Thyroid gland (tissue), 4 donors: ENCODE measurements at regions not wholly inside any gene's neighbourhood (a gene's known extent, or its start where the extent isn't known, plus 50 kb on each side); places are given as distances from the start of the nearest gene placed in this dataset.

Source experiments
- DNase-seq, 2 donors: peaks; one replicate each; pipeline ENCODE4 v3.0.0-alpha.2; 2019
- H3K27ac ChIP-seq, 3 donors: fragments of 200-600 bp; sonication (generic); 1 replicate in 2 of 3; 2 replicates in 1 of 3; pipeline ENCODE4 v1.5.1; 2016 to 2019; ENCODE audit warnings: mild to moderate bottlenecking in 1 of 3, moderate library complexity in 1 of 3
- H3K27me3 ChIP-seq: fragments of 200-600 bp; sonication (generic); one replicate; pipeline ENCODE4 v1.5.1; 2019
- H3K36me3 ChIP-seq, 2 donors: fragments of 200-600 bp; sonication (generic); one replicate each; pipeline ENCODE4 v1.5.1; 2016 to 2019
- H3K4me1 ChIP-seq, 2 donors: fragments of 200-600 bp; sonication (generic); one replicate each; pipeline ENCODE4 v1.5.1; 2017 to 2019
- H3K4me3 ChIP-seq, 3 donors: fragments of 200-600 bp; sonication (generic); replicated peaks in 1 of 3; 1 replicate in 2 of 3; 2 replicates in 1 of 3; pipeline ENCODE4 v1.5.1; 2016; ENCODE audit warnings: mild to moderate bottlenecking in 1 of 3
- H3K9me3 ChIP-seq: fragments of 200-600 bp; sonication (generic); one replicate; pipeline ENCODE4 v1.5.1; 2017
- POLR2A ChIP-seq, 2 donors: fragments of 450-650 bp; IDR thresholded peaks; one replicate each; pipeline ENCODE4 v1.6.1; 2017; ENCODE audit warnings: antibody characterized with exemption in 2 of 2, mild to moderate bottlenecking in 2 of 2, moderate library complexity in 1 of 2
- WGBS, 2 donors: methylation state at CpG; one replicate each; pipeline ENCODE4 v1.1.5; 2017; 5-methylcytosine and 5-hydroxymethylcytosine counted together
- intact Hi-C: fragments of 100-400 bp; cut with DNase I; formaldehyde crosslinking; loops from one replicate; pipeline ENCODE4 v1.15.1; 2023
- TF ChIP-seq, protein P1 (sequence below), 6 experiments: fragments of 200-600 bp in 3 of 6; fragments of 450-650 bp in 3 of 6; sonication (generic) in 3 of 6; IDR thresholded peaks; one replicate each; pipeline ENCODE4 v1.5.1; 2016 to 2019; ENCODE audit warnings: antibody characterized with exemption in 6 of 6, mild to moderate bottlenecking in 2 of 6, inconsistent platforms in 1 of 6, moderate library complexity in 1 of 6

DNA sequence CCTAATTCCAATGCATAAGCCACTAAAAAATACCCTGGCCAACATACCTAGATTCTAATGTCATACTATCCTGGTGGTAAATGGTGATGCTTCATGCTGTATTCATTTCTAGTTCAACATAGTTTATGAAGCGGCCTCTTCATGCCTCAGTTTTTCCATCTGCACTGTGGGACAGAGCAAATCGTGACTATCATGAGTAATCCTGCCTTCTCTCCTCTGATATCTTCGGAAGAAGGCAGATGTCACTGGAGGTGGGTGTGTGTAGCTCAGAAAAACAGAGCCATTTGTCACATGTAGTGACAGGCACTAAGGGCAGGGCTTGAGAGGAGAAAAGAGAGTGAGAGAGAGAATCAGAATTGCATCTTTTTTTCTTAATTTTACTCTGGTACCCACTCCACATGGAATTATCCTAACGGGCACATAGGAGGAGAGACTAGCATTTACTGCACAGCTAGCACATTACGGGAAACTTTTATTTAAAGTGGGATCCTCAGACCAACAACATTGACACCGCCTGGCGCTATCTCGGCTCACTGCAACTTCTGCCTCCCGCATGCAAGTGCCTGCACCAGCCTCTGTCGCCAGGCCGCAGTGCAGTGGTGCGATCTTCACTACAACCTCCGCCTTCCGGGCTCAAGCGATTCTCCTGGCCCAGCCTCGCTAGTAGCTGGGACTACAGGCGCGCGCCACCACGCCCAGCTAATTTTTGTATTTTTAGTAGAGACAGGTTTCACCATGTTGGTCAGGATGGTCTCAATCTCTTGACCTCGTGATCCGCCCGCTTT lies 78.4 kb upstream of the KCNA3 start:
- H3K9me3 ChIP-seq, result no peaks in the 10 kb centered on the region
- TF ChIP-seq, protein P1, sequence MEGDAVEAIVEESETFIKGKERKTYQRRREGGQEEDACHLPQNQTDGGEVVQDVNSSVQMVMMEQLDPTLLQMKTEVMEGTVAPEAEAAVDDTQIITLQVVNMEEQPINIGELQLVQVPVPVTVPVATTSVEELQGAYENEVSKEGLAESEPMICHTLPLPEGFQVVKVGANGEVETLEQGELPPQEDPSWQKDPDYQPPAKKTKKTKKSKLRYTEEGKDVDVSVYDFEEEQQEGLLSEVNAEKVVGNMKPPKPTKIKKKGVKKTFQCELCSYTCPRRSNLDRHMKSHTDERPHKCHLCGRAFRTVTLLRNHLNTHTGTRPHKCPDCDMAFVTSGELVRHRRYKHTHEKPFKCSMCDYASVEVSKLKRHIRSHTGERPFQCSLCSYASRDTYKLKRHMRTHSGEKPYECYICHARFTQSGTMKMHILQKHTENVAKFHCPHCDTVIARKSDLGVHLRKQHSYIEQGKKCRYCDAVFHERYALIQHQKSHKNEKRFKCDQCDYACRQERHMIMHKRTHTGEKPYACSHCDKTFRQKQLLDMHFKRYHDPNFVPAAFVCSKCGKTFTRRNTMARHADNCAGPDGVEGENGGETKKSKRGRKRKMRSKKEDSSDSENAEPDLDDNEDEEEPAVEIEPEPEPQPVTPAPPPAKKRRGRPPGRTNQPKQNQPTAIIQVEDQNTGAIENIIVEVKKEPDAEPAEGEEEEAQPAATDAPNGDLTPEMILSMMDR (IDR thresholded peaks at IDR 0.05), result no peak
- TF ChIP-seq POLR2A (IDR thresholded peaks at IDR 0.05), result no peak
- no peak overlapping the region for H3K4me3 ChIP-seq
- no peaks in the 10 kb centered on the region for H3K36me3 ChIP-seq
- H3K27ac ChIP-seq, result no peak overlapping the region
- intact Hi-C loops, result no loop called here
- H3K27me3 ChIP-seq, result no peaks in the 10 kb centered on the region
- WGBS, 2 donors, result 92 to 93% methylated on average over 23 of the region's 23 CpGs
- DNase-seq, result no peak
- H3K4me1 ChIP-seq, result no peaks in the 10 kb centered on the region

DNA sequence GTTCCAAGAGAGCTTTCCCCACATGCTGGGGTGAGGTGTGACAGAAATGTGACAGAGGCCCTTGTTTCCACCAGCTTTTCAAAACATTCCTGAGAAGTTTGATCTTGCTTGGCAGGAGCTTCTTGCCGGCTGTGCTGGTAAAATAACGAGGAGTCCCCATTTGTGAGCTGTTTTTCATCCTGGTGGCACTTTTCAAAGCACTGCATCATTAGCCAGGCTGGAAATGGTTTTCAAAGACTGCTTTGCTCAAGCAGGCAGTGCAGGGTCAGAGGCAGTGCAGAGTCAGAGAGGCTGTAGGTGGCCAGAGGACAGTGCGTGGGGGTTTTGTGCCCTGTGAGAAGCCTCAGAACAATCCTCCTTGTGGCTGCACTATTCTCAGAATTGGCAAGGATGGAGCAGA lies 75.8 kb upstream of the KCNA3 start:
- H3K4me1 ChIP-seq, result no peaks in the 10 kb centered on the region
- H3K9me3 ChIP-seq, result no peaks in the 10 kb centered on the region
- intact Hi-C loops, result no loop called here
- no peaks in the 10 kb centered on the region for H3K36me3 ChIP-seq
- H3K27me3 ChIP-seq, result no peaks in the 10 kb centered on the region
- no peak for TF ChIP-seq POLR2A (IDR thresholded peaks at IDR 0.05)
- TF ChIP-seq, protein P1 (IDR thresholded peaks at IDR 0.05), result no peak
- no peak overlapping the region for H3K4me3 ChIP-seq
- DNase-seq, result no peak
- no peak overlapping the region for H3K27ac ChIP-seq
- WGBS, 2 donors, result 19 to 21% methylated on average over 3 of the region's 3 CpGs

DNA sequence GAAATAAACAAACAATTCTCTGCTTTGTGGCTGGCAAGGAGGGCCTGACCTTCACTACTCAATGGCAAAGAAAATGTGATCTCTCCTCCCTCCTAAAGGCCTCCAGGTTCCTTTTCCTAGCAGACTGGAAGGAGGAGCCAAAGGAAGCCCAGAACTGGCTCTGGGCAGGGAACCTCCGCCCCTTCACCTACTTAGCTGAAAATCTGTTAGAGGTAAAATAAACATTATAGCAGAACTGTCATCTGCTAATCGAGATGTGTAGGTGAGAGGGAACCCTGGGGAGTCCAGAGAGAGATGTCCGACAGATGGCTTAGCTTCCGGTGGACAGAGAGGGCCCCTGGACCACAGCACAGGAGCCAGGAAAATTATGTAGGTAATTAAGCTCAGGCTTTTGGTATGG lies 75.2 kb upstream of the KCNA3 start:
- Histone ChIP-seq H3K36me3 (no peaks in the 10 kb centered on the region), H3K9me3 (no peaks in the 10 kb centered on the region), H3K4me1 (no peaks in the 10 kb centered on the region), H3K27ac (no peak overlapping the region), H3K27me3 (no peaks in the 10 kb centered on the region), H3K4me3 (no peak overlapping the region)
- TF ChIP-seq, protein P1 (IDR thresholded peaks at IDR 0.05), result no peak
- no peak for TF ChIP-seq POLR2A (IDR thresholded peaks at IDR 0.05)
- no peak for DNase-seq
- intact Hi-C loops, result no loop called here
- 38 to 53% methylated on average over 4 of the region's 4 CpGs for WGBS, 2 donors

DNA sequence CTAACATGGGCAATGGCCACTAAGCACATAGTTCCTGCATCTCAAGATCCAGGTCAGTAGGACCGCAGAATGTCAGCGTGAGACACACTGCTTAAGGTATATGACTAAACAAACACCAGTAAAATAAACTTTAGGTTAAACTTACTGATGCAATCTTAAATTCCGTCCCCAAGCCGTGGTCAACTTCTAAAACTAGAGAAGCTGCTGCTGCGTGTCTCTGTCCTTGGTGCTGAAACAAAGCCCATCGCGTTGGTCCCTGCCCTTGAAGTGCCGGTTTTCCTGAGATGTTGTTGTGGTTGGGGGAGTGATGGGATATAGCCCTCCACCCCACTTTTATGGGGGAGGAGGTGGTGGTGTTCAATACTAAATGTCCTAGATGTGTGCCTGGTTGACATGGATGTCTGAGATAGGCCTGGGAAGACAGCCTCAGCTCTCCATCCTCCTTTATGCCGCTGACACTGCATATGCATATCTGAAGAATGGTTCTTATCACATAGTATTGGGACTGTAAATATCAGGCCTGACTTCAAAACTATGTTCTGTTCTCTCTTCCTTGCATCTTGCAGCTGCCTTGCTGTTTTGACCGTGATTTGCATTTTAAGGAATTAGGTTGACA lies 72.0 kb upstream of the KCNA3 start:
- Histone ChIP-seq H3K27ac (no peak overlapping the region), H3K4me3 (no peak overlapping the region), H3K36me3 (no peaks in the 10 kb centered on the region), H3K9me3 (no peaks in the 10 kb centered on the region), H3K27me3 (no peaks in the 10 kb centered on the region), H3K4me1 (no peaks in the 10 kb centered on the region)
- DNase-seq, result peak; percentile 18 to 55
- 16 to 22% methylated on average over 10 of the region's 10 CpGs for WGBS, 2 donors
- no peak for TF ChIP-seq POLR2A (IDR thresholded peaks at IDR 0.05)
- TF ChIP-seq, protein P1 (IDR thresholded peaks at IDR 0.05), result no peak
- intact Hi-C loops, result no loop called here

DNA sequence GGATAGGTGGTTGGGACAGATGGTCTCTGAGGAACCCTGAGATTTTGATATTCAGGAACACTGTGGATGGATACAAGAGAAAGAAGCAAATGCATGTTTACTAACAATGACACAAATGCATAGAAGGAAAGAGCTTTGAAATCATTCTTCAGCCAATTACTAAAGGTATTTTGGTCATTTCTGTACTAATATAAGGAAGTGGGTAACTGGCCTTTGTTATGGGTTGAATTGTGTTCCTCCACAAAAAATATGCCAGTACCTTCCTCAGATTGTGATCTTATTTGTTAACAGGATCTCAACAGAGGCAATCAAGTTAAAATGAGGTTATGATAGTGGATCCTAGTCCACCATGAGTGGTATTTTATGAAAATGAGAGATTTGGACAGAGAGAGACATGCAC lies 68.7 kb upstream of the KCNA3 start:
- no peaks in the 10 kb centered on the region for H3K27me3 ChIP-seq
- H3K36me3 ChIP-seq, result no peaks in the 10 kb centered on the region
- no peak for DNase-seq
- no peak overlapping the region for H3K27ac ChIP-seq
- no peaks in the 10 kb centered on the region for H3K9me3 ChIP-seq
- no peak overlapping the region for H3K4me3 ChIP-seq
- TF ChIP-seq, protein P1 (IDR thresholded peaks at IDR 0.05), result no peak
- no peak for TF ChIP-seq POLR2A (IDR thresholded peaks at IDR 0.05)
- H3K4me1 ChIP-seq, result no peaks in the 10 kb centered on the region
- intact Hi-C loops, result no loop called here
